SK-MEL-5 (cell line): ENCODE measurements at regions not wholly inside any gene's neighbourhood (a gene's known extent, or its start where the extent isn't known, plus 50 kb on each side); places are given as distances from the start of the nearest gene placed in this dataset.

Experiments
- DNase-seq: peaks from one replicate; pipeline ENCODE4 v3.0.0-alpha.2; 2016; ENCODE audit warnings: low read depth, low spot score
- in situ Hi-C: cut with HindIII; loops from 2 replicates; pipeline ENCODE4 v1.10.0; 2016; ENCODE audit warnings: low sequenced_read_pairs, high pct_unique_total_duplicates, low pct_unique_long_range_greater_than_20kb

DNA sequence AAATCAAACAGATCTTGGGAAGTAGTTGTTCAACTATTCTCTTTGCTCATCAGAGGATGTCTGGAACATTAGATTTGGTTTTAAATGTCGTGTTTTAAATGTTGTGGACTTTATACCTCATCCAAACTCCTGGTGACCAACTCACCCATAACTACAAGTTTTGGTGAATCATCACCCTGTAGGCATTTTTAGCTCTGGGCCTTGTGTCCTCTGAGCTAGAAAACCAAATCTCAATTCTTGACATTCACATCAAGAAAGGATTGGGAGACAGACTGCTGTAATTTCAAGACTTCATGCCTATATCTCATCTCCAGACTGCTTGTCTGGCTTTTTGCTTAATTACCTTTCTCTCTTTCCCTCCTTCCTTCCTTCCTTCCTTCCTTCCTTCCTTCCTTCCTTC, 228.5 kb upstream of the ROBO2 start:
- no peak for DNase-seq
- in situ Hi-C loops, result no loop called here

- in situ Hi-C loops, result no loop called here
These were observed 227.2 kb upstream of the ROBO2 start for GRCh38 chr3:76812649-76813242.

DNA sequence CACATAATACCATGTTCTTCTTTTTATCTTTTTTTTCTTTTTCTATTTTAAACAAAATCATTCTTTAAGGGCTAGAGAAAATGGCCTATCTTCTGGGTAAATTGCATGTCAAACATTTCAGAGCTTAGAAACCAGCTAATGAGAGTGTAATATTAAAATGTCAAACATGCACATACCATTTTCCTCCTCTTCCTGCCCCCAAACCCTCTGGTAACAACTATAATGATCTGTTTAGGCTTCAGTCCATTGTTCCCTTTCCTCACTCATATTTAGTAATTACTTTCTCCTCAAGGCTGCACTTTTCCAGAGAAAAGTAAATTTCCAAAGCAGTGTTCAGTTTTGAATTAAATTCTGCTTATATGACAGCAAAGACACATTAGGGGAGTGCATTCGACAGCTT, 224.3 kb upstream of the ROBO2 start:
- in situ Hi-C loops, result no loop called here
- DNase-seq, result no peak

More at GRCh38 chr3:76812649-76813242, 227.2 kb upstream of the ROBO2 start:
- DNase-seq, result no peak

GRCh38 chr3:76820481-76820880, 219.4 kb upstream of the ROBO2 start:
- in situ Hi-C loops, result no loop called here

GRCh38 chr3:76824658-76825240, 215.2 kb upstream of the ROBO2 start:
- in situ Hi-C loops, result no loop called here

More at GRCh38 chr3:76820481-76820880, 219.4 kb upstream of the ROBO2 start:
- no peak for DNase-seq

GRCh38 chr3:76826861-76827260, 213.0 kb upstream of the ROBO2 start:
- in situ Hi-C loops, result no loop called here
- no peak for DNase-seq

More at GRCh38 chr3:76824658-76825240, 215.2 kb upstream of the ROBO2 start:
- DNase-seq, result no peak

- DNase-seq, result no peak
- in situ Hi-C loops, result no loop called here
These were observed 212.1 kb upstream of the ROBO2 start for GRCh38 chr3:76827701-76828226.

DNA sequence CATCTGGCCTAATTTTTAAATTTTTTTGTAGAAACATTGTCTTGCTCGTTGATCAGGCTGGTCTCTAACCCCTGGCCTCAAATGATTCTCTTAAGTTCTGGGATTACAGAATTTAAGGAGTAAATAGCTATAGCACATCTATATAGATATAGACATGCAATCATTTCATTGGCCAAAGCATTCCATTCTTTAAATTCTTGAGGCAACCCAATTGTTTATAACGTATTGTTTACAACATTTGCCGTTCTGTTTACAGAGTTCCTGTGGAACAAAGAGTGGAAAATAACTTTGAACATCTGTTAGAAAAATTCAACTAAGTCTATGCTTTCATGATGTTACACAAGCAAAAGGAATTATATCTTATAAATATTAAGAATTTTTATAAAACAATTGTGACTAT, 205.2 kb upstream of the ROBO2 start:
- DNase-seq, result no peak

DNA sequence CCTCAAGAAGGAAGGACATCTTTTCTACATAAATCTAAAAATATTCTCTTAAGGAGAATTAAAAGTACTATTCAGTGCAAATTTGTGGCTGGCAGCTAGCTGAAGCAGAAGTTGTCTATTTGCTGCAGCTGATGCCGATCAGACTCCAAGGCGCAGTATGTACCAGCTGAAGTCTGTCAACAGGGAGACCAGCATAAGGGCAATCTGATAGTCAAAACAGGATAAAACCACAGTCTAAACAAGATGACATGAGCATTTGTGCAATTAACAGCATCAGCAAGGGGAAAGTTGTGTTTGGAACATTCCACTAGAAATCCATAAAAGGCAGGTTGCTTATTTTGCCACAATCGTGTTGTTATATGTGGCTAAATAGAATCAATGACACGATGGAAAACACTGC, 198.2 kb upstream of the ROBO2 start:
- no peak for DNase-seq
- in situ Hi-C loops, result no loop called here

More for the DNA sequence above, 205.2 kb upstream of the ROBO2 start:
- in situ Hi-C loops, result no loop called here

DNA sequence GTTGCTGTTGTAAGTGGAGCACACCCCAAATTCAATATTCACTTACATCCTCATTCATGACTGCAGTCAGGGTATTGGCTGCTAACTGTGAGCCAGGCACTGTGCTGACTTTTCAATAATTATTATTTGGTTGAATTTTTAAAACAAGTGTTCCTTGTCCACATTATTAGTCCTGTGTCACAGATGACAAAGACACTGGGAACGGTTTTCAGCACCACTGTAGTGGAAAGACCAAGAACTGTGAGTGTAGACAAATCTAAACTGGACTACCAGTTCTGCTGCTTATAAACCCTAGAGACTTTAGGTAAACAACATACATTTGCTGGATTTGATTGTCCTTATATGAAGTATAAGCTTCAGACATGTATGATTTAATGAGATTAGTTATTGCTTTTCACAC, 197.7 kb upstream of the ROBO2 start:
- no peak for DNase-seq
- in situ Hi-C loops, result no loop called here

- in situ Hi-C loops, result no loop called here
- no peak for DNase-seq
These were observed 184.4 kb upstream of the ROBO2 start for GRCh38 chr3:76855451-76855850.

- in situ Hi-C loops, result no loop called here
- no peak for DNase-seq
These were observed 180.3 kb upstream of the ROBO2 start for GRCh38 chr3:76859596-76859995.

DNA sequence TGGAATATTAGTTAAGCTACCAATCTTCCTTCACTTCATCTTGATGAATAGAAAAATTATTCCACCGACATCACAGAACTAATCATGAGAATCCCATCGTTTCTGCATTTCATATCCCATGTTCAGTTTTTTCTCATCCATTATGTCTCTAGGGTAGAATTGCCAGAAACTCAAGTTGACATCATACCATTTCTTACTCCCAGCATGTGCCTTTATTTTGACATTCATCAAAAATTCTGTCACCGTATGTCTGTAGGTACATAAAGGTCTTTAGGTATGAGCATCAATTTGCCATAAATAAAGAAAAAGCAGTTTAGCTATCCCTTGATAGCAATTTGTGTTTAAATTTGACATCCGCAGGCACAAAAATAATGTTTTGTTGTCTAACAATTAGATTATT, 175.5 kb upstream of the ROBO2 start:
- in situ Hi-C loops, result no loop called here

DNA sequence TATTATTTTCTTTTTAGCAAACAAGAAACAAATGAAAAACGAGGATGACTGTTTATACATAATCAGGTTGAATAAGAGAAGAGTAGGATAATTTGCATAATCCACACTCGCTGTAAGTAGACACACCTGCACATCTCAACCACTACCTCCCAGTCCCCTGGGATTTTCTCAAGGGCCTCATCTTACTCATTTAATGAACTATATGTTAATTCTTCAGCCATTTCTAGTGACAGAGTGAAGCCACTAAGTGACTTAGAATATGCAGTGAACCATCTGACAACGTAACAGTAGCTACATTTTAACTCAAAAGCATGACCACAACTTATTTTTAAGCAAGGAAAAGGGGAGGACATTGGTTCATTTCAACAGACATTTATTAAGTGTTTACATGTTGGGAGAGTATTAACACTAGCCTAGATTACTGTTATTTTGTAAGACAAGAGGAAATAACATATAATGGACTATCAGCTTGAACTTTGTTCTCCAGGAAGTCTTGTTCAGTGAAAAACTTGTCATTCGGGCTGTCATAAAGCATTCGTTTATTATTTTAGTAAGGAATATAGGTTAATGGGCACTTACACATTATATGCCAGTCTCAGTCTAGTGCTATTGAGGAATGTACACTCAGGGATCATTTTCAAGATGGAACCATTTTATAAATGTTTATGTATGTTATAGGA, 173.0 kb upstream of the ROBO2 start:
- no peak for DNase-seq
- in situ Hi-C loops, result no loop called here

More for the DNA sequence above, 175.5 kb upstream of the ROBO2 start:
- no peak for DNase-seq

DNA sequence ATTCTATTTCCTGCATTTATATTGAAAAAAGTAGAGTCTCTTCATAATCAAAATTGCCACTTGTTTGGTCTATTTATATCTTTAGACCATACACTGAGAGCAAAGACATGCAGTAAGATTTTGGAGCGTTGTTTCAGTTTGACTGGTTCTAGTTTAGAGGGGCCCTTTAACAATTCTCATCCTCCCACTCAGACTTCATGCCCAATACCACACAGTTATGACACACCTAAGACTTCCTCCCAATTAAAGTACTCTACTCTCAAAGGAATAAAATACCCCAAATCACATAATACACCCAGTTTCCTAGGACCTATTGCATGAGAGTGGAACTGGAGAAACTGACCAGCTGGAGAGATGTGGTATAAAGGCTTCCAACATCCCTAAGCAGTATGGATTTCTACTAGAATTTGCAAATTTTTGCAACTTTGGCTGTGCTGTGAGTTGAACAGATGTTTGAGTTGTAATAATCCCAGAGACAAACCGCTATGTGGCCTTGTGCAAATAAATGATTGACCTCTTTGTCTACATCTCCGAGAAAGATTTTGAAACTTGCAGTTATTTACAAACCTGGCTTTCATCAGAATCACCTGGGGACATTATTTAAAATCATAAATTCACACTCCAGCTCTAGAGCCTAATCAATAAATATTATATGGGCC, 170.0 kb upstream of the ROBO2 start:
- no peak for DNase-seq
- in situ Hi-C loops, result no loop called here

DNA sequence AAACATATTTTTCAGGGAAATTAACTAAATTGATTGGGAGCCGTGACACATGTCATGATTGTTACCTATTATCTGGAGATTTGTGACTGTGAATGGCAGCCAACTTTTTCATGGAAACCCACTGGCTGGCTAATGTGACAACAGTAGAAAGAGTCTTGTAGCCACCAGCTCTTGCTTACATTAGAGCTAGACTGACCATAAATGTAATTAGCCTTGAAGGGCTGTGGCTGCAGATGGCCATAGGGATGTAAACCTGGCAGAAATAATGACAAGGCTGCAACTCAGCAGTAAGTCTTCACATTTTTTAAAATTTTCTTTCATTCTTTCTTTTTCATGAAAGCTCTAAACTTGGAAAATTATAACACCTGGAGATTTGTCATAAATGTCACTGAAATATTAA, 168.2 kb upstream of the ROBO2 start:
- DNase-seq, result no peak
- in situ Hi-C loops, result no loop called here

DNA sequence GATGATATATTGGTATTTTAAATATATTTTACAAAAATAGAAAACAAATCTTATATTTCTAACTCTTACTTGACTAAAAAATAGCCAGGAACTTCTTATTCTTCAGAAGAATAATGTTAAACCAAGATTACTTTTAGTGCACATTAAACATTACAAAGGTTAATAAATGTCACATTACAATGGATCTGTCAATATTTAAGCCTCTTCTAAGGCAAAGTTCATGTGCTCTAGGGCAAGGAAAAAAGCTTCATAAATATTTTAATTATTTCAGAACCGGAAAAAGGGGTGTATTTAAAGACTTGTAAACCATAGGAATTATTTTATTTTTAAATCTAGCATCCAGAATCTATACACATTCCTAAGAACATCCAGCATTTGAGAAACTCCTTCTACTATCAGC, 166.9 kb upstream of the ROBO2 start:
- in situ Hi-C loops, result no loop called here
- DNase-seq, result no peak

- DNase-seq, result no peak
- in situ Hi-C loops, result no loop called here
These were observed 166.2 kb upstream of the ROBO2 start for GRCh38 chr3:76873532-76874242.
